ENCODE measurements at regions not wholly inside any gene's neighbourhood (a gene's known extent, or its start where the extent isn't known, plus 50 kb on each side); places are given as distances from the start of the nearest gene placed in this dataset.

- no peaks in the 10 kb centered on the region for H4K20me1 ChIP-seq (ENCODE audit: insufficient read depth, low read length)
- in situ Hi-C loops (cut with MboI; ENCODE audit: low sequenced_read_pairs), result no loop called here
- H3K9me3 ChIP-seq (ENCODE audit: control insufficient read depth, insufficient read depth, low read length), result peaks cover 2% of the 10 kb centered on the region; the same call in 1 of the 2 replicates
- intact Hi-C loops (cut with micrococcal nuclease), result no loop called here
- no peak overlapping the region for H2AFZ ChIP-seq (replicated peaks; ENCODE audit: low read length, poor library complexity)
- no peak overlapping the region for H3K4me3 ChIP-seq (ENCODE audit: insufficient read depth, low read depth, low read length)
- peak overlapping the region; percentile 47; the same call in 1 of the 2 replicates for H3K14ac ChIP-seq (replicated peaks; ENCODE audit: low read depth, low read length)
- H3K79me1 ChIP-seq (ENCODE audit: low read depth in 1 of 2, low read length in 2 of 2), result no peaks in the 10 kb centered on the region
- dilution Hi-C loops (cut with HindIII; ENCODE audit: low sequenced_read_pairs, unreplicated experiment), result no loop called here
- 0 out of 2 replicates have a peak, but pooled peaks cover 2% of the 10 kb centered on the region for H3K27me3 ChIP-seq (ENCODE audit: control insufficient read depth, insufficient read depth, low read length)
- peaks cover 10% of the 10 kb centered on the region; the same call in 1 of the 2 replicates for H3K9me1 ChIP-seq (ENCODE audit: insufficient read depth, low read length)
- peak overlapping the region; percentile 55; the same call in 1 of the 2 replicates for H2AK5ac ChIP-seq (ENCODE audit: low read depth, low read length)
- ChIA-PET CTCF (no interaction called here), POLR2A (ENCODE audit: unreplicated experiment) (no interaction called here)
- H3K36me3 ChIP-seq (ENCODE audit: control insufficient read depth, insufficient read depth, low read length), result no peaks in the 10 kb centered on the region
- no peak overlapping the region for H3K4me2 ChIP-seq (ENCODE audit: low read depth, low read length)
- DNase-seq, result no peak
- 95% methylated on average over 12 of the region's 20 CpGs; no CpG with 5 or more reads in 1 of the 2 experiments for WGBS, 2 experiments (ENCODE audit: extremely low coverage in 2 of 2, insufficient read length in 1 of 2)
- no peak overlapping the region for H2BK5ac ChIP-seq (ENCODE audit: low read depth, low read length, poor library complexity, severe bottlenecking)
- no peak overlapping the region for H3K18ac ChIP-seq (ENCODE audit: low read depth, low read length)
- BruUV-seq (replicated peaks), result no TSS peak
- no peak overlapping the region for H3K27ac ChIP-seq (ENCODE audit: insufficient read depth, low read length)
- 0 out of 3 replicates have a peak overlapping the region, but pooled peaks have one; percentile 11 for H2BK15ac ChIP-seq (ENCODE audit: low read depth, low read length)
- H3K23ac ChIP-seq (ENCODE audit: low read depth, low read length), result no peak overlapping the region
- H2BK120ac ChIP-seq (ENCODE audit: low read depth, low read length), result peak overlapping the region; percentile 97; the same call in 1 of the 2 replicates
- ATAC-seq (ENCODE audit: low read depth), result no peak
- H3K4me1 ChIP-seq (ENCODE audit: control insufficient read depth, insufficient read depth, low read length), result peaks cover 14% of the 10 kb centered on the region
- H4K8ac ChIP-seq (ENCODE audit: low read depth in 2 of 2, low read length in 2 of 2), result peak overlapping the region in 1 of 2 experiments; percentile 96; a peak in 1 of 4 replicates
- H3K9ac ChIP-seq (ENCODE audit: low read depth, low read length), result no peak overlapping the region
- peak overlapping the region; percentile 40; the same call in 1 of the 2 replicates for H3K4ac ChIP-seq (ENCODE audit: low read depth, low read length)
- no peak overlapping the region for H2AK9ac ChIP-seq (replicated peaks; ENCODE audit: low read depth, low read length, poor library complexity)
- H4K5ac ChIP-seq (ENCODE audit: low read depth, low read length), result no peak overlapping the region
- H3K56ac ChIP-seq (ENCODE audit: extremely low read depth, insufficient read depth, low read length), result no peak overlapping the region
- TF ChIP-seq SMC3 (IDR thresholded peaks at IDR 0.05; ENCODE audit: low read depth, low read length), result no peak
- TF ChIP-seq CEBPB (IDR thresholded peaks at IDR 0.05; ENCODE audit: low read depth, low read length), result no peak
- TF ChIP-seq USF2 (IDR thresholded peaks at IDR 0.05; ENCODE audit: low read depth, low read length), result no peak
- TF ChIP-seq RAD21 (IDR thresholded peaks at IDR 0.05; ENCODE audit: low read length), result no peak
- TF ChIP-seq FOS (IDR thresholded peaks at IDR 0.05; ENCODE audit: low read depth, low read length), result no peak
- TF ChIP-seq POLR2A (IDR thresholded peaks at IDR 0.05; ENCODE audit: low read depth, low read length), result no peak
- no peak for TF ChIP-seq CHD1 (IDR thresholded peaks at IDR 0.05; ENCODE audit: low read depth, low read length)
- no peak for TF ChIP-seq RFX5 (IDR thresholded peaks at IDR 0.05; ENCODE audit: low read depth, low read length)
- TF ChIP-seq MAZ (IDR thresholded peaks at IDR 0.05; ENCODE audit: borderline replicate concordance, low read depth, low read length), result no peak
- no peak for TF ChIP-seq NFE2L2 (IDR thresholded peaks at IDR 0.05; ENCODE audit: low read depth, low read length)
- no peak for TF ChIP-seq ELK1 (IDR thresholded peaks at IDR 0.05; ENCODE audit: borderline replicate concordance, low read depth, low read length)
- no peak for TF ChIP-seq BHLHE40 (IDR thresholded peaks at IDR 0.05; ENCODE audit: low read depth, low read length)
- no peak for TF ChIP-seq CTCF (conservative IDR thresholded peaks at IDR 0.05; ENCODE audit: low read depth, low read length)
- TF ChIP-seq MAFK (IDR thresholded peaks at IDR 0.05; ENCODE audit: low read depth, low read length), result no peak
- no peak for TF ChIP-seq MXI1 (IDR thresholded peaks at IDR 0.05; ENCODE audit: borderline replicate concordance, low read depth, low read length)
- no peak overlapping the region for H4K91ac ChIP-seq (ENCODE audit: insufficient read depth, low read depth, low read length)
- H2BK20ac ChIP-seq (ENCODE audit: low read depth, low read length), result peak overlapping the region; percentile 70; the same call in 1 of the 2 replicates
These were observed 111.9 kb upstream of the OTOS start for GRCh38 chr2:240252191-240252871.

Measured in IMR-90 (cell line).